Suprapubic skin (tissue), 4 donors: ENCODE measurements at regions not wholly inside any gene's neighbourhood (a gene's known extent, or its start where the extent isn't known, plus 50 kb on each side); places are given as distances from the start of the nearest gene placed in this dataset.

Experiments used
- DNase-seq, 2 donors: peaks; one replicate each; pipeline ENCODE4 v3.0.0-alpha.2; 2019; ENCODE audit warnings: low spot score in 2 of 2
- H3K27ac ChIP-seq: fragments of 200-600 bp; sonication (generic); one replicate; pipeline ENCODE4 v1.5.1; 2019
- H3K27me3 ChIP-seq: fragments of 200-600 bp; sonication (generic); one replicate; pipeline ENCODE4 v1.5.1; 2019
- H3K36me3 ChIP-seq: fragments of 200-600 bp; sonication (generic); one replicate; pipeline ENCODE4 v1.5.1; 2019
- H3K4me1 ChIP-seq: fragments of 200-600 bp; sonication (generic); one replicate; pipeline ENCODE4 v1.5.1; 2019
- H3K4me3 ChIP-seq: fragments of 200-600 bp; sonication (generic); one replicate; pipeline ENCODE4 v1.5.1; 2019; ENCODE audit warnings: mild to moderate bottlenecking
- H3K9me3 ChIP-seq: fragments of 200-600 bp; sonication (generic); one replicate; pipeline ENCODE4 v1.5.1; 2019
- CTCF ChIP-seq, 2 donors: fragments of 200-600 bp in 1 of 2; fragments of 450-650 bp in 1 of 2; sonication (generic) in 1 of 2; IDR thresholded peaks; one replicate each; pipeline ENCODE4 v1.5.1; 2016 to 2019; ENCODE audit warnings: antibody characterized with exemption in 2 of 2, mild to moderate bottlenecking in 1 of 2, moderate library complexity in 1 of 2
- EP300 ChIP-seq: sonication (generic); formaldehyde crosslinking; IDR thresholded peaks from one replicate; pipeline ENCODE4 v1.6.1; 2017; ENCODE audit warnings: antibody characterized with exemption
- POLR2A ChIP-seq, 2 donors: fragments of 450-650 bp; IDR thresholded peaks; one replicate each; pipeline ENCODE4 v1.6.1; 2017; ENCODE audit warnings: antibody characterized with exemption in 2 of 2, mild to moderate bottlenecking in 2 of 2, moderate library complexity in 2 of 2
- POLR2AphosphoS5 ChIP-seq, 3 donors: sonication (generic); formaldehyde crosslinking; IDR thresholded peaks; one replicate each; pipeline ENCODE4 v1.6.1; 2017; ENCODE audit warnings: antibody characterized with exemption in 3 of 3
- WGBS: methylation state at CpG from one replicate; pipeline ENCODE4 v1.1.5; 2018; 5-methylcytosine and 5-hydroxymethylcytosine counted together

- WGBS: 89% methylated on average over 7 of the region's 7 CpGs
- Histone ChIP-seq H3K4me3 (no peak overlapping the region), H3K9me3 (no peaks in the 10 kb centered on the region), H3K4me1 (peaks cover 14% of the 10 kb centered on the region), H3K27me3 (no peaks in the 10 kb centered on the region), H3K27ac (no peak overlapping the region), H3K36me3 (no peaks in the 10 kb centered on the region)
- TF ChIP-seq EP300 (no peak), POLR2AphosphoS5 (IDR thresholded peaks at IDR 0.05) (no peak), CTCF (IDR thresholded peaks at IDR 0.05) (no peak), POLR2A (IDR thresholded peaks at IDR 0.05) (no peak)
- DNase-seq: no peak
Observed at GRCh38 chr15:62568004-62568403, 402.9 kb upstream of the C2CD4B start.

DNA sequence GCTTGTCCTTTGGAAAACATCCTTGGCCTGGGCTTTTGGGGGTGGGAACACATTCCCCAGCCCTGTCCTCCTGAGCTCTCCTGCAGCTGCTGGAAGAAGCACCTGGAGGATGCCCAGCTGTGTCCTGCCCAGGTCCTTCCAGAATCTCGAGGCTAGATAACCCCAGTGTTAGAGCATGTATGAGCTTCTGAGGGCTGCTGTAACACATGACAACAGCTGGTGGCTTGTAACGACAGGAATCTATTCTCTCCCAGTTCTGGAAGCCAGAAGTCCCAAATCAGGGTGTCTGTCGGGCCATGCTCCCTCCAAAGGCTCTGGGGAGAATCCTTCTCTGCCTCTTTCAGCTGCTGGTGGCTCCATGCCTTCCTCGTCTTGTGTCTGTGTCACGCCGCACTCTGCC lies 403.6 kb upstream of the C2CD4B start:
- TF ChIP-seq EP300: no peak
- Histone ChIP-seq H3K27me3 (no peaks in the 10 kb centered on the region), H3K4me3 (no peak overlapping the region), H3K4me1 (peaks cover 14% of the 10 kb centered on the region), H3K36me3 (no peaks in the 10 kb centered on the region), H3K9me3 (no peaks in the 10 kb centered on the region), H3K27ac (no peak overlapping the region)
- WGBS: 96% methylated on average over 5 of the region's 6 CpGs
- DNase-seq: no peak

DNA sequence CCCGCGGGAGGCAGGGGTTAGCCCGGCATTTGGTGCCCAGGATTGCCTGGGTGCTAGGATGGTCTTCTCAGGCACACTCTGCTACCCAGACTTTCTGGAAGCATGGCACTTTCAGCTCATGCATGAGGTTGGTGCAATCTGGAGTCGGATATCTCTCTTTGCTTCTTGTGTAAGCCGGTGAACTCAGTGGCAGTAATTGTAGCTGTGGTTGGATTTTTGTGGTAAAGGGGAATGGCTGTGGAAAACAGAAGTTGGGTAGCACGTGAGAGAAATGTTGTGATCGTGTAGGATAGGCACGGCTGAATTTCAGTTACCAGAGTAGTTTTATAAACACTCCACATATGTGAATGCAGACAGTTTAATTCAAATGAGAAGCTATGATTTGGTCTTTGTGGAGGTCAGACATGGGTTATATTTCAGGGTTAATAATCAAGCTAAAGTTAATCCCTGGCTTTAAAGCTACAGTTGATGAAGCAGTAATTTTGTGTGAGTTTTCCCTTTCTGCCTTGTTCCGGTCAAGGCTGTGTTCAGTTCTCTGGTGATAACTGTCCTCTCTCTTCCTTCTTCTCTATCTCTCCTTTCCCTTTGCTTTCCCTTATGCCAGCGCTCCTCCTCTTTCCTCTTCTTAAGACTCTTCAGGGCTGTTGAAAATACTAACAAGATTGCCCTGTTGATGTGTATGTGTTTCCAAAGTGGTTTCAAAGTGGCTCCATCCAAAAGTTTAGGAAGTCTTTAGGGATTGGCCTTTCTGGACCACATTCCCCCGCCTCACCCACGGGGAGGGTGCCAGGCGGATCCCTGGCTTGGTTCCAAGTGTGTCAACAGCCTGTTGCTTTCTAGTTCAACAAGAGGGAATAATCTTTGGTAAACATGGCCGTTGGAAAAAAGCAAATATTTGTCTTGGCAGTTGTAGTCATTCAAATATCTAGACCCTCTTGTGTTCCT lies 404.6 kb upstream of the C2CD4B start:
- Histone ChIP-seq H3K9me3 (no peaks in the 10 kb centered on the region), H3K27me3 (no peaks in the 10 kb centered on the region), H3K27ac (peak overlapping the region; percentile 37), H3K4me1 (peaks cover 14% of the 10 kb centered on the region), H3K4me3 (no peak overlapping the region), H3K36me3 (no peaks in the 10 kb centered on the region)
- 62% methylated on average over 14 of the region's 14 CpGs for WGBS
- TF ChIP-seq POLR2AphosphoS5 (IDR thresholded peaks at IDR 0.05): no peak
- no peak for TF ChIP-seq EP300
- peak; percentile 85 to 87 for DNase-seq

DNA sequence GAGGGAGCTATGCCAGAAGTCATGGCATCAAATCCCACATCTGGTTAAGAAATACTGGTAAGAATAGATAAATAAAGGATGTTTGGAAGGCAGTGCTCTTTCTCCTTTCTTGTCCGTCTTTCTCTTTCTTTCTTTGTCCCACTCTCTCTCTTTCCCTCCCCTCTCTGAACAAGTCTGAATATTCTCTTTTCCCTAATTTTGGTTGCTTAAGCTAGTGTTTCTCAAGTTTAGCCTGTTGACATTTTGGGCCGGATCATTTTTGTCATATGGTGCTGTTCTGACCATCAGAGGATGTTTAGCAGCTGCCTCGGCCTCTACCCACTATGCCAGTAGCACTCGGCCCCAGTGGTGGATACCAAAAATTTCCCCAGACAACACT lies 405.3 kb upstream of the C2CD4B start:
- H3K27me3 ChIP-seq: no peaks in the 10 kb centered on the region
- H3K4me1 ChIP-seq: peaks cover 14% of the 10 kb centered on the region
- no peak for DNase-seq
- H3K9me3 ChIP-seq: no peaks in the 10 kb centered on the region
- H3K27ac ChIP-seq: peak overlapping the region; percentile 37
- H3K36me3 ChIP-seq: no peaks in the 10 kb centered on the region
- no peak for TF ChIP-seq EP300
- no peak for TF ChIP-seq CTCF (IDR thresholded peaks at IDR 0.05)
- TF ChIP-seq POLR2A (IDR thresholded peaks at IDR 0.05): no peak
- no peak for TF ChIP-seq POLR2AphosphoS5 (IDR thresholded peaks at IDR 0.05)
- no peak overlapping the region for H3K4me3 ChIP-seq
- 71% methylated on average over 4 of the region's 4 CpGs for WGBS

DNA sequence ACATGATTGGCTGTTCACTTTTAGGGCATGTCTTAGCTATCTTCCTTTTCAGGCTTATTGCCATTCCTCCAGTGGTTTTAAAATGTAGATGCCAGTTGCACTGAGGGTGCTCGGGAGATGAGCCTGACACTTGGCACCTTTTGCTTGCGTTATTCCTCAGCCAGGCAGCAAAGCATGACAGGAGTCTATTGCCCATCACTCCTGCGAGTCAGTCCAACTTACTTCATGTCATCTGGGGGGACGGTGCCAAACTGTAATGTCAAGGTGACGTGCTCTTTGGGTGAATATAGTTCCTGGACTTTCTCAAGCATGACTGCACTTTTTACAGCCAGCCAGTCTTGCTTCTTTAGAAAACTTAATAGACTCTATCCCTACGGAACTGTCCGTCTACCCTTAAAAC lies 406.0 kb upstream of the C2CD4B start:
- no peak for DNase-seq
- no peak for TF ChIP-seq CTCF (IDR thresholded peaks at IDR 0.05)
- no peak for TF ChIP-seq POLR2A (IDR thresholded peaks at IDR 0.05)
- no peak for TF ChIP-seq EP300
- no peak for TF ChIP-seq POLR2AphosphoS5 (IDR thresholded peaks at IDR 0.05)
- H3K27ac ChIP-seq: no peak overlapping the region
- no peaks in the 10 kb centered on the region for H3K27me3 ChIP-seq
- H3K4me3 ChIP-seq: no peak overlapping the region
- peaks cover 14% of the 10 kb centered on the region for H3K4me1 ChIP-seq
- H3K9me3 ChIP-seq: no peaks in the 10 kb centered on the region
- 87% methylated on average over 7 of the region's 7 CpGs for WGBS
- no peaks in the 10 kb centered on the region for H3K36me3 ChIP-seq

- no peak for TF ChIP-seq EP300
- no peak for TF ChIP-seq CTCF (IDR thresholded peaks at IDR 0.05)
- no peak for TF ChIP-seq POLR2A (IDR thresholded peaks at IDR 0.05)
- TF ChIP-seq POLR2AphosphoS5 (IDR thresholded peaks at IDR 0.05): no peak
- H3K27ac ChIP-seq: no peak overlapping the region
- no peak for DNase-seq
- H3K4me3 ChIP-seq: no peak overlapping the region
- 96% methylated on average over 7 of the region's 7 CpGs for WGBS
- no peaks in the 10 kb centered on the region for H3K27me3 ChIP-seq
- H3K4me1 ChIP-seq: peaks cover 14% of the 10 kb centered on the region
- no peaks in the 10 kb centered on the region for H3K36me3 ChIP-seq
- H3K9me3 ChIP-seq: no peaks in the 10 kb centered on the region
Observed at GRCh38 chr15:62572797-62573196, 407.7 kb upstream of the C2CD4B start.
